Stimulated activated memory B cell treated with anti-CD40 and anti-IgM and Interleukin-4, amounts not matched to agents 10 μg/mL and 1 μg/mL and 100 μg/mL, for 72 hours (primary cell): ENCODE measurements at regions not wholly inside any gene's neighbourhood (a gene's known extent, or its start where the extent isn't known, plus 50 kb on each side); places are given as distances from the start of the nearest gene placed in this dataset.

Experiments
- ATAC-seq: fragments of 150-1000 bp; cut with Tn5 transposase; 2 replicates; pipeline ENCODE4 v1.10.0; 2021
- H3K27ac Mint-ChIP-seq: one replicate; pipeline ENCODE4 v1.8.0; 2022; ENCODE audit warnings: mild to moderate bottlenecking, mixed read lengths
- H3K27me3 Mint-ChIP-seq: one replicate; pipeline ENCODE4 v1.8.0; 2022; ENCODE audit warnings: mixed read lengths
- H3K36me3 Mint-ChIP-seq: one replicate; pipeline ENCODE4 v1.8.0; 2022; ENCODE audit warnings: mixed read lengths
- H3K4me1 Mint-ChIP-seq: one replicate; pipeline ENCODE4 v1.8.0; 2022; ENCODE audit warnings: mixed read lengths
- H3K4me3 Mint-ChIP-seq: one replicate; pipeline ENCODE4 v1.8.0; 2022; ENCODE audit warnings: mild to moderate bottlenecking, moderate library complexity, mixed read lengths
- H3K9me3 Mint-ChIP-seq: one replicate; pipeline ENCODE4 v1.8.0; 2022; ENCODE audit warnings: mixed read lengths

DNA sequence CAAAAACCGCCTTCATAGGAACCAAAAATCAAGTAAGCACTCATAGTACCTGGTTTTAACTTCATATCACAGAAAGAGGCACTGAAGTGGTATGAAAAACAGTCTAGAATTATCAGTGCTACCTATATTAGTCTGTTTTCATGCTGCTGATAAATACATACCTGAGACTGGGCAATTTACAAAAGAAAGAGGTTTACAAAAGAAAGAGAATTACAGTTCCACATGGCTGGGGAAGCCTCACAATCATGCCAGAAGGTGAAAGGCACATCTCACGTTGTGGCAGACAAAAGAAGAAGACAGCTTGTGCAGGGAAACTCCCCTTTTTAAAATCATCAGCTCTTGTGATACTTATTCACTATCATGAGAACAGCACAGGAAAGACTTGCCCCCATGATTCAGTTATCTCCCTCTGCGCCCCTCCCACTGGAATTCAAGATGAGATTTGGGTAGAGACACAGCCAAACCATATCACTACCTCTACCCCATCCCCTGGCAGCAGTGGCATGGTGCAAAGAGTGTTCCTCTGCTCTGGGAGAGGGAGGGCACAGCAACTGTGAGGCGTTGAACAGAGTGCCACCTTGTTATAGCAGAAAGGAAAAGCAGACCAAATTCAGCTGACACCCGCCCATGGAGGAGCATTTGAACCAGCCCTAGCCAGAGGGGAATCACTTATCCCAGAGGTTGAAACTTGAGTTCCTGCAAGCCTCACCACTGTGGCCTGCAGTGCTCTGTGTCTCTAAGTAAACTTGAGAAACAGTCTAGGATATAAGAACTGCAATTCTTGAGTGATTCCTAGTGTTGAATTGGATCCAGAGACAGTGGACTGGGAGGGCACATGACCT is 61.9 kb upstream of the PTPRZ1 start:
- peaks cover 8% of the 10 kb centered on the region for H3K9me3 Mint-ChIP-seq
- H3K36me3 Mint-ChIP-seq: no peaks in the 10 kb centered on the region
- H3K4me1 Mint-ChIP-seq: no peaks in the 10 kb centered on the region
- ATAC-seq: no peak
- no peak overlapping the region for H3K4me3 Mint-ChIP-seq
- H3K27ac Mint-ChIP-seq: no peak overlapping the region
- H3K27me3 Mint-ChIP-seq: peaks cover 12% of the 10 kb centered on the region

DNA sequence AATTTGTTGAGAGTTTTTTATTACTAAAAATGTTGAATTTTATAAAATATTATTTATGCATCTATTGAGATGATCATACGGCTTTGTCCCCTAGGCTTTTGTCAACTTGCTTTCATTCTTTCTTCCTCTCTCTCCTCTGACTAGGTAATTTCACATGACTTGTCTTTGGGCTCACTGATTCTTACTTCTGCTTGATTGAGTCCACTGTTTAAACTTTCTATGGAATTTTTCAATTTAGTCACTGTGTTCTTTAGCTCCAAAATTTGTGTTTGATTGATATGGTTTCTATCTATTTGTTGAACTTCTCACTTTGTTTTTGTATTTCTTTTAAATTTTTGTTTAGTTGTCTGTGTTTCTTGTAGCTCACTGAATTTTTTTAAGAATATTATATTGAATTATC is 65.9 kb upstream of the PTPRZ1 start:
- Mint-ChIP-seq H3K4me1 (no peaks in the 10 kb centered on the region), H3K9me3 (peaks cover 8% of the 10 kb centered on the region), H3K4me3 (no peak overlapping the region), H3K27me3 (peaks cover 12% of the 10 kb centered on the region), H3K27ac (no peak overlapping the region), H3K36me3 (no peaks in the 10 kb centered on the region)
- ATAC-seq: no peak

DNA sequence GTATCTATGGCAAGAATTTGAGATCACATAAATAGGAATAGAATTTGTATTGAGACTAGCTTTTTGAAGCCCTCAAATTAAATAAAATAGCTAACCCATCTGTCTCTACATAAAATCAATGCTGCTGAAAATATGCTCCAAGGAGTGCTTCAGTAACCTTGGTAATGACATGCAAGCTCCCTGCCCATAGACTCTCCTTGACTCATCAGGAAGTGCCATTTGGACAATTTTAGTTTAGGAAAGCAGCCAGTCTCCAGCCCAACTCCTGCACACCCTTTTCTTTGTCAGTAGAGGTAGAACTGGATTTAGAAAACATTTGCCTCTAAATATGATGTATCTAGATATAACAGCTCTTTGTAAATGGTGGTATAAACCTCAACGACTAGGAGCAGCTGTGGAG is 69.9 kb upstream of the PTPRZ1 start:
- peaks cover 8% of the 10 kb centered on the region for H3K9me3 Mint-ChIP-seq
- H3K4me3 Mint-ChIP-seq: no peak overlapping the region
- no peaks in the 10 kb centered on the region for H3K36me3 Mint-ChIP-seq
- ATAC-seq: no peak
- H3K27me3 Mint-ChIP-seq: no peaks in the 10 kb centered on the region
- H3K27ac Mint-ChIP-seq: no peak overlapping the region
- no peaks in the 10 kb centered on the region for H3K4me1 Mint-ChIP-seq

DNA sequence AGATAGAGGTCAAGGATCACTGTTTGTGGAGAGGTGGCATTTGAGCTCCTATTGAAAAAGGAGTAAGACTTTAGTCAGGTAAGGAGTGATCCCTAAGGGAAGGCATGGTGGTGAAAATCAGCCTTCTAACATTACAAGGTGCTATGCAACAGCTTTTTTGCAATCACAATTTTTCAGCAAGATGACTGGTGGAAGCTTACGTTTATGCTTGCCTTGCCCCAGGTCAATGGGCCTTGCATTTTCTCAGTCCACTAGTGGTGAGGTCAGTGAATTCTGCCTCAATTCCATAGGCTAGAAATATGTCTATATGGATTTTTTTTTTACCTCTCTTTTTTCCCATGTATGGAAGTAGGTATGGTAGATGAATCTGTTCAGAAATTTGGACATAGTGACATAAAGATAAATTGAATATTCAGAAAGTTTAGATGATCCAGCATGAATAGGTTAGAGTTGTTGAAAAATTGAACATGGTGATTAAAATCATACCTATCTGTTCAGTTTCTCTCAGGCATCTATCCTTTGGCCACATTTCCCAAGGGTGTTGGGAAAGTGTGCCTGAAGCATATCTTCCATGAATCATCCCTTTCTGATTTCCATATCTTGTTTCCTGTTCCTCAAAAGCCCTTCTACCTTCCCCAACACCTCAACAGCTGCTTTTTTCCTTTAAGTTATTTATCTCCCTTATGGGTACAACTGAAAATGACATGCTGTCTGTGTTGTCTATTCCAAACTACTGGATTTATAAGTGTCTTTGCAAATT is 71.9 kb upstream of the PTPRZ1 start:
- no peak overlapping the region for H3K27ac Mint-ChIP-seq
- no peak for ATAC-seq
- H3K36me3 Mint-ChIP-seq: no peaks in the 10 kb centered on the region
- H3K27me3 Mint-ChIP-seq: no peaks in the 10 kb centered on the region
- H3K4me3 Mint-ChIP-seq: no peak overlapping the region
- H3K9me3 Mint-ChIP-seq: no peaks in the 10 kb centered on the region
- no peaks in the 10 kb centered on the region for H3K4me1 Mint-ChIP-seq

DNA sequence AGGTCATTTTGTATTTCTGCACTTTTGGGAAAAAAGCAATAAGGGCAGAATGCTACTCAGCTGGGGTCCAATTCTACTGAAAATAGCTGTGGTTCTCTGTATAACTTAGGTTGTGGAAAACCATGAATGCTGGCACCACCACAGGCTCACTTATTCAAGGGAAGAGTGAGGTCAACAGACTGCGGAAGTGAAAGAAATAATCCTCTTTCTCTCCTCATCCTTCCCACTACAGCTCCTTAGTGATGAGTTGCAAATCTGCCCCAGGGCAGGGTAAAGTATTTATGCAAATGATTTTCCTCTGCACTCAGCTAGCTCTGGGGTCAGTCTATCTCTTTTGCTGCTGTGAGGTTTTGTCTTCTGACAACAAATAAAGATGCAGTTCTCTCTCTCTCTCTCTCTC is 74.1 kb upstream of the PTPRZ1 start:
- ATAC-seq: no peak
- H3K27ac Mint-ChIP-seq: no peak overlapping the region
- H3K27me3 Mint-ChIP-seq: no peaks in the 10 kb centered on the region
- H3K4me3 Mint-ChIP-seq: no peak overlapping the region
- no peaks in the 10 kb centered on the region for H3K4me1 Mint-ChIP-seq
- no peaks in the 10 kb centered on the region for H3K9me3 Mint-ChIP-seq
- H3K36me3 Mint-ChIP-seq: no peaks in the 10 kb centered on the region

DNA sequence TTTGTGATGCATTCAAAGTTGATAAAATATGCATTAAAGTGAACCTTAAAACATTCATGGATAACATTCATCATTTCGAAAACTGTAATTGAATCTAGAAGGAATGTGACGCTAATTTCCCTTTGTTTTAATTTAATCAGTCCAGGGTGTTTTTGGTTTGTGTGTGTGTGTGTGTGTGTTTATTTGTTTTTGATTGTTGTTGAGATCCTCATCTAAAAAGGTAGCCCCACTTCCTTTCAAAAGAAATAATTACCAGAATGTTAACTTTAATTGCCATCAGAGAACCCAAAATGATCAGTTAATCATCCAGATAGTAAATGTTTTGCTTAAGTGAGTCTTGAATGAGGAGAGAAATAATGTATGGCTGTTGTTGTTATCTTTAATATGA is 74.5 kb upstream of the PTPRZ1 start:
- Mint-ChIP-seq H3K9me3 (no peaks in the 10 kb centered on the region), H3K27ac (no peak overlapping the region), H3K36me3 (no peaks in the 10 kb centered on the region), H3K4me1 (no peaks in the 10 kb centered on the region), H3K4me3 (no peak overlapping the region), H3K27me3 (no peaks in the 10 kb centered on the region)
- ATAC-seq: no peak

DNA sequence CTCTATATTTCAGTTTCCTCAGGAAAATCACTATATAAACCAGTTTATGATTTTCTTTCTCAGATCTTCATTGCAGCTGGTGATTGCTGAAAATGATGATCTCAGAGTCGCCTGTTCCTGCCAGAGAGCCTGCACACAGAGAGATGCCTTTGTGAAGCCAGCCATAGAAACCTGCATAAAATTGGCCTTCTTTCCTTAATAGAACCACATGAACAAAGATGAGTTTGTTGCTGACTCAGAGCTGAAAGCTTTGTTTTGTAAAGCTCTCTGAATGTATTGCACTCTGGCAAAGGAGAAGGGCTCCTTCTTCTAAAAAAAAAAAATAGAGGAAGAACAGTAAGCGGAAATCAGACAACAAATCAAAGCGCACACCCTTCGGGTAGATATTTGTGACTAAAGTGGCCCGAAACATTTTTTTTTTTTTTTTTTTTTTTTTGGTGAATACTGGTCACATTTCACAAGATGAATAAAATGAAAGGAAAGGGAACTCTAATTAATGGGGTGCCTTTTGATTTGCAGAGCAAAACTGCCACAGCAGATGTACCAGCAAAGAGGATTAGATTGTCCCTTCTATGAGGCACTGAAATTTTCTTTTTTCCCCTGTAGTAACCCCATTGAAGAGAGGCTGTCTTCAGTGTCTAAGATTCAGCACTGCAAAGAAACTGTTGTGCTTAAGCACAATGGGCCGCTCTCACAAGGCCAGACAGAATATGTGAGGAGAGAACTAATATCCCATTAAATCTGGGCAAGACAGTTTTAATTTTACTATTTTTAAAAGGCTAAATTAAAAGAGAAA is 75.1 kb upstream of the PTPRZ1 start:
- H3K27ac Mint-ChIP-seq: no peak overlapping the region
- no peaks in the 10 kb centered on the region for H3K4me1 Mint-ChIP-seq
- no peaks in the 10 kb centered on the region for H3K27me3 Mint-ChIP-seq
- H3K9me3 Mint-ChIP-seq: no peaks in the 10 kb centered on the region
- no peak overlapping the region for H3K4me3 Mint-ChIP-seq
- no peaks in the 10 kb centered on the region for H3K36me3 Mint-ChIP-seq
- no peak for ATAC-seq

DNA sequence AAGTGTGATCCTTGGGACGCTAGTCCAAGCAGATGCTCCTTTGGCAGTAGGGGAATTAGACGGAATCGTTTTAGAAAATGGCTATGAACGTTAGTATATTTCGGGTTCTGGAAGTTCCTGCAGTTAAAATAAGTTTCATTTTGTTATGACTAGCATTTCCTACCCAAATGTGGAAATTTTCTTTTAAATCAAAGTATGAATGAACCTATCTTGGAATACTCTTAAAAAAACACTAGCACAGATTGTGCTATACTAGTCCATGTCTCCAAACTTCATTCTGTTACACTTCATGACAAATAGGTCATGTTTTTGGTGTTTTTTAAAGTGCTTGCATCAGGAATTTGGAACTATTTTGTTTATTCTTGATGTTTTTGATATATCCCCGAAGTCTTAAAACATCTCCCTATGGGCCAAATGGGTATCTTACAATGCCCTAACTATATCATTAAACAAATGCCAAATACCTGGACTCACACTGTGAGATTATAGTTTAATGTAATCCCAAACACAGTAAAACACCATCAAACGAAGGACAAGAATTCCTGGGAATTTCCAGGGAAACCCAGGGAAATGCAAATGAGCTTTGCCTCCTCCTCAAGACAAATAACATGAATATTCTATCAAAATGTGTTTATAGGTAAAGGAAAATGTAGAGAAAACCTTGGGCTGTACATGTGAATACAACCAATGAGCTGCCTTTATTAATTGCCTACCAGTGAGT is 75.9 kb upstream of the PTPRZ1 start:
- no peaks in the 10 kb centered on the region for H3K9me3 Mint-ChIP-seq
- H3K36me3 Mint-ChIP-seq: no peaks in the 10 kb centered on the region
- H3K4me1 Mint-ChIP-seq: no peaks in the 10 kb centered on the region
- H3K27me3 Mint-ChIP-seq: no peaks in the 10 kb centered on the region
- H3K4me3 Mint-ChIP-seq: no peak overlapping the region
- no peak overlapping the region for H3K27ac Mint-ChIP-seq
- no peak for ATAC-seq

DNA sequence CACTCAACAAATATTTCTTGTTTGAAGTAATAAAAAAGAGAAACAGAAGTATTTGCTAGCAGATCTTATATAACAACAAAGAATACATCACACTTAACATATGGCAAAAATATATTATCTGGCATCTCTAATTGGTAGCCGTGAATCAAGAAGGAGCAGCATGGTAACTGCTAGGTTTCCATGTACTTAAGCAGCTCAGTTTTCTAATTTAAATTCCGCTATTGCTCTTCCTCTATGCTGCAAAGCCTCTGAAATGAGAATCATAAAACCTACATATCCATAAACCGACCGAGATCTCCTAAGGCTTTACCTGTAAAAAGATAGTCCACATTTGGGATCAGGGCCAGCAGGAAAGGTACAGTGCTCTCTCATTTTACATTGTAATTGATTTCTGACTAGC is 76.6 kb upstream of the PTPRZ1 start:
- no peaks in the 10 kb centered on the region for H3K9me3 Mint-ChIP-seq

DNA sequence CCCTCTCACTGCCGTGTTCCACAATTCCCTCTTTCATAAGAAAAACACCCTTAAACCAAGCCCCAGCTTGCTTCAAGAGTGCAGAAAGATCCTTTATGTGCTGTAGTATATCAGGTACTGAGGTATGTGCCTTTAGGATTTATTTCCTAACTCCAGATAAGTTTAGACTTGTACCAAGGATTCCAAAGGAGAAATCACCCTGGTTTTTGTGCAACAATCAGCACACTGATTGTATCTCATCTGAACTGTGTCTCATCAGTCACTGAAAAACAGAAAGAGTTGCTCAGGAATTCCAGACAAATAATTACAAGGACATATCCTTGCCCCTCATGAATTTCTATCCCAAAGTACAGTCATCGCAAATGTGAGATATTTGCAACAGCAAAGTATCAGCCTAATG is 77.2 kb upstream of the PTPRZ1 start:
- ATAC-seq: no peak

More for the DNA sequence above, 76.6 kb upstream of the PTPRZ1 start:
- no peak for ATAC-seq
- Mint-ChIP-seq H3K27ac (no peak overlapping the region), H3K4me1 (no peaks in the 10 kb centered on the region), H3K27me3 (no peaks in the 10 kb centered on the region), H3K36me3 (no peaks in the 10 kb centered on the region), H3K4me3 (no peak overlapping the region)

DNA sequence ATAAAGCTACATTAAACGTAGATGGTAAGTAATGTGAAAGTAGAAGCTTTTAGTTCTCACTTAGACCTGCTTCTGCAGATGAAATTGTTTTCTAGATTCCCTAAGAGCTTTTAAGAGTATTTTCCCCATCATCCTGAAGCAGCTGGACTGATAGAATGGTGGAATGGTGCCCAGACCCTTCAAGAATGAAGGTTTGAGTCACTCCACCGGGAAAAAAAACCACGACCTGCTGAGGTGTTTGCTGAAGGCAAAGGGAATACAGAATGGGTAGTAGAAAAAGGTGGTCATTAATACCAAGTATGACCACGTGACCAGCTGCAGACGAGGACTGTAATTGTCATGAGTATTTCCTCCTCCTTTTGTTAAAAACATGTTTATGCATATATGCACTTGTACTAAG is 79.2 kb upstream of the PTPRZ1 start:
- Mint-ChIP-seq H3K9me3 (peaks cover 3% of the 10 kb centered on the region), H3K4me1 (no peaks in the 10 kb centered on the region), H3K4me3 (no peak overlapping the region), H3K27ac (no peak overlapping the region), H3K36me3 (no peaks in the 10 kb centered on the region), H3K27me3 (no peaks in the 10 kb centered on the region)
- no peak for ATAC-seq

More for the DNA sequence above, 77.2 kb upstream of the PTPRZ1 start:
- no peak overlapping the region for H3K4me3 Mint-ChIP-seq
- no peaks in the 10 kb centered on the region for H3K9me3 Mint-ChIP-seq
- no peak overlapping the region for H3K27ac Mint-ChIP-seq
- H3K4me1 Mint-ChIP-seq: no peaks in the 10 kb centered on the region
- no peaks in the 10 kb centered on the region for H3K27me3 Mint-ChIP-seq
- H3K36me3 Mint-ChIP-seq: no peaks in the 10 kb centered on the region

DNA sequence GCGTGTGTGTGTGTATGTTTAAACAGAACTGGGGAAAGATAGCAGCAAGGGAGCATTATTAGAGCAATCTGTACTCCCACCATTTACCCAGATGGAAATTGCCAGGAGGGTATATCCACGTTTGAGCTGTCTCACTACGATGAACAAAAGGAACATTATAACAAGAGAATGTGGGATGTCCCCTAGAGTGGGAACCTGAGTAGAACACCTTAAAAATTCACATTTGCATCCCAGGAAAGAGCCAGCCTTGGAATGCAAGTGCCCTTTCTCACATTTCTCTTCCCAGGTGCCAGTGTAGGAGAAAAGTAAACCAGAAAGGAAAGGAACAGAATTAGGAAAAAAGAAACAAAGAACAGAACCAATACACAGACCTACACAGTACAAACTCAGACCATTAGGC is 95.3 kb upstream of the PTPRZ1 start:
- no peaks in the 10 kb centered on the region for H3K4me1 Mint-ChIP-seq
- H3K27me3 Mint-ChIP-seq: no peaks in the 10 kb centered on the region
- H3K9me3 Mint-ChIP-seq: no peaks in the 10 kb centered on the region
- no peaks in the 10 kb centered on the region for H3K36me3 Mint-ChIP-seq
- no peak for ATAC-seq
- H3K4me3 Mint-ChIP-seq: no peak overlapping the region
- H3K27ac Mint-ChIP-seq: no peak overlapping the region

DNA sequence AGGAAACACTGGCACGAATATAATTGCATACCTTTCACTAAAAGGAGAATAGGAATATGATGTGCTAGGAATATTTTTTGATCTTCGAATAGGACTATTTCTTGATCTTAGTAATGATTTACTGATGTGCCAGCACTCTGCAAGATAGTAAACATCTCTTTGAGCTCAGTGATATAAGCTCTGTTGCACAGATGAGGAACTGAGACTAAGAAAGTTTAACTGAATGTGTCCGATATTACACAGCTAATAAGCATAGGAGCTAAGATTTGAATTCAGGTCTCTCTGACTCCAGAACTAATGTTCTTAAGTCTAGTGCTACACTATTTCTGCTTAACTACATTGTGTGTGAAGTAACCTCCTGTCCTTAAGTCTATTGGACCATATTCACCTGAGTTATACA is 98.4 kb upstream of the PTPRZ1 start:
- no peak overlapping the region for H3K27ac Mint-ChIP-seq

DNA sequence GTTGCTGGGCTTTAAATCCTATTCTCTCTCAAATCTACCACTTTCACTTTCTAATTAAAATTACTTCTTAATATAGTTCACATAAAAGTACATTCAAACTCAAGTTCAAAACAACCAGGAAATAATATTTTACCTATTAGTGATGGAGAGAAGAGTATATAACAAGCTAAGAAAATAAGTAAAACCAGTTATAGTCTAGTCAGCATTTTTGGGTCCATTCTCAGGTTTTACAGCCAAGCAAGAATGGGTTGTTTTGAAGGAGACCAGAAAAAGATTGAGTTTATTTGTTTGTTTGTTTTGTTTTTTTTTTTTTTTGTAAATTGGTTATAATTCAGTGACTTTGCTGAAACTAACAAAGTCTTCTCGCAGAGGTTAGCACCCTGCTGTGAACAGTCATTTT is 106.3 kb upstream of the PTPRZ1 start:
- peaks cover 3% of the 10 kb centered on the region for H3K9me3 Mint-ChIP-seq
- ATAC-seq: no peak
- H3K27ac Mint-ChIP-seq: no peak overlapping the region
- H3K36me3 Mint-ChIP-seq: no peaks in the 10 kb centered on the region
- H3K4me1 Mint-ChIP-seq: no peaks in the 10 kb centered on the region
- no peak overlapping the region for H3K4me3 Mint-ChIP-seq
- no peaks in the 10 kb centered on the region for H3K27me3 Mint-ChIP-seq

More for the DNA sequence above, 98.4 kb upstream of the PTPRZ1 start:
- no peak for ATAC-seq
- no peaks in the 10 kb centered on the region for H3K27me3 Mint-ChIP-seq
- no peaks in the 10 kb centered on the region for H3K36me3 Mint-ChIP-seq
- no peaks in the 10 kb centered on the region for H3K4me1 Mint-ChIP-seq
- H3K4me3 Mint-ChIP-seq: no peak overlapping the region
- H3K9me3 Mint-ChIP-seq: no peaks in the 10 kb centered on the region

DNA sequence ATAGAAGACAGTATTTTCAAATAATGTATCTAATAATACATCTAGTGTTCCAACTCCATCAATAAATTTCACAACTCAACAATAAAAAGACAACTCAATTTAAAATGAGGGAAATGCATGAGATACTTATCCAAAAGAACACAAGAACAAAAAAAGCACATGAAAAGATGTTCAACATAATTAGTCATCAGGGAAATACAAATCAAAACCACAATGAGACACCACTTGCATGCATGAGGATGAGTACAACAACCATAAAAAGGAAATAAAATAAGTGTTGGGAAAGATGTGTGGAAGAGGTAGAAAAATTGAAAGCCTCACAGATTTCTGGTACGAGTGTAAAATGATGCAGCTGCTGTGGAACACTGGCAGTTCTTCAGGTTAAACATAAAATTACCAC is 111.6 kb upstream of the PTPRZ1 start:
- no peaks in the 10 kb centered on the region for H3K4me1 Mint-ChIP-seq
- H3K9me3 Mint-ChIP-seq: peaks cover 3% of the 10 kb centered on the region
- no peaks in the 10 kb centered on the region for H3K27me3 Mint-ChIP-seq
- no peaks in the 10 kb centered on the region for H3K36me3 Mint-ChIP-seq
- H3K4me3 Mint-ChIP-seq: no peak overlapping the region
- no peak for ATAC-seq
- H3K27ac Mint-ChIP-seq: no peak overlapping the region
